Muscle of leg (tissue), 3 donors: ENCODE measurements at regions not wholly inside any gene's neighbourhood (a gene's known extent, or its start where the extent isn't known, plus 50 kb on each side); places are given as distances from the start of the nearest gene placed in this dataset.
"Not testable (repeated sequence)": the region's sequence is repeated elsewhere in the genome, so short reads cannot be mapped to it uniquely, and the experiment has no call there.

Experiments
- DNase-seq: peaks from one replicate; pipeline ENCODE4 v3.0.0; 2013
- H3K27ac ChIP-seq: one replicate; pipeline ENCODE4 v1.5.1; 2013; ENCODE audit warnings: mild to moderate bottlenecking, low read length, control low read depth
- H3K27me3 ChIP-seq: one replicate; pipeline ENCODE4 v1.6.1; 2013; ENCODE audit warnings: low read length; ENCODE audit not compliant: control insufficient read depth, insufficient read depth
- H3K36me3 ChIP-seq: one replicate; pipeline ENCODE4 v1.6.1; 2013; ENCODE audit warnings: low read length; ENCODE audit not compliant: control insufficient read depth, insufficient read depth
- H3K4me1 ChIP-seq: one replicate; pipeline ENCODE4 v1.6.1; 2013; ENCODE audit warnings: low read length; ENCODE audit not compliant: control insufficient read depth, insufficient read depth
- H3K4me3 ChIP-seq: one replicate; pipeline ENCODE4 v1.5.1; 2013; ENCODE audit warnings: low read length, control low read depth
- H3K9me3 ChIP-seq: replicated peaks from 2 replicates; pipeline ENCODE4 v1.6.1; 2013; ENCODE audit warnings: low read depth, low read length; ENCODE audit not compliant: control insufficient read depth
- WGBS: methylation state at CpG from one replicate; pipeline ENCODE4 v1.1.5; 2013; ENCODE audit warnings: missing lambda C conversion rate; ENCODE audit not compliant: insufficient coverage; 5-methylcytosine and 5-hydroxymethylcytosine counted together

DNA sequence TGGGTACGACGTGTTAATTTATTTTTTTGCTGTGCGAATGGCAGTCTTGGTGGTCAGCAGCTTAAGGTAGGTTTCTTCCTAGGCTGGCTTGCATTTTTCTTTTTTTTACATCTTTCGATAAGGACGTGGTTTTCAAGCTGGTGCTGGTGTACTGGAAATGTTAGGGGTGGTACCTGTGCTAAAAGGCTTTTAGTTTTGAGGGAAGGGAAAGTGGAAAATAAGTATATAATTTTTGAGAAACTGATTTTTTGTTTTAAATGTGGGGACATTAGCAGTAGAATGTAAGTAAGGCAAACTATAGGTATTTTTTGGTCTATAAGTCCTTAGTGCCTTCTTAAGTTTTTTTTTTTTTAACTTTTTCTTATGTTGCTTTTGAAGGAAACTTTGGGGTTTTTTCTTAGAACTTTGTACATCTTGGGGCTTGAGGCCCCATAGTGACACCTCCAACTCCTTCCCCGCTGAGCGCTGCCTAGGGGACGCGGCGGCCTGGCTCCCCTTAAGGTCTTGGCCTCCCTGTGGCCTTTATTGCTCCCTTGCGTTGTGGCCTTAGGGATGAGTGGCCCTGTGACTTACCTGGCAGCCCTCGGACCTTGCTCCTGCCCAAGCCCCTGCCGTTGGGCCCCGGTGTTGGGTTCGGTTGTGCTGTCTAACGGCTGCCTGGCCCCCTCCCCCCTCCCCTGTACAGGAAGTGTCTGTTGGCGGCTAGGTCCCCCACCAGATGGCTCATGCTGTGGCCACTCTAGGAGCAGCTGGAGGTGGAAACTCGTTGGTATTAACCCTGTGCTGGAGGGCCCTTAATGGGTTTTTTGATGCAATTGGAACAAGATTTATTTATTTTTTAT lies 88.0 kb upstream of the RPRML start:
- Histone ChIP-seq H3K4me1 (peaks cover 5% of the 10 kb centered on the region), H3K4me3 (peak overlapping the region; percentile 75), H3K27me3 (no peaks in the 10 kb centered on the region), H3K9me3 (no peaks in the 10 kb centered on the region), H3K36me3 (peaks cover 3% of the 10 kb centered on the region), H3K27ac (peak overlapping the region; percentile 76)
- peak; percentile 96 for DNase-seq
- WGBS = 8% methylated on average over 10 of the region's 18 CpGs

DNA sequence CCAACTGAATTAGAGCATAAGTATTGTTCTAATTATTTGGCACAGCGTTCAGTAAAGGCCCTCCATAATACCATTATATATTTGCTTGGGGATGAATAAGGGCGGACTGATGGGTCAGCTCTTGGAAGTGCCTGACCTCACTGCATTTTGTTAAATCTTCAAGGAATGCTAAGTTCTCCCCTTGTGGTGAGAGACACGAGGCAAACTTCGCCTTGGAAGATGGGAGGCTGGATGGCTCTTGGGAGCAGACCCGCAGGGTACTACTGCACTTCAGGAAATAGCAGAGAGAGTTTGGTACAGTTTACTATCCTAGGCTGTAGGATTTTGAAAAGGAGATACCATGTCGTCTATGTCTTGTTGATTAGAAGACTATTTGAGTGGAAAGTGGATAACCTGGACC lies 87.0 kb upstream of the RPRML start:
- Histone ChIP-seq H3K4me3 (no peak overlapping the region), H3K36me3 (peaks cover 6% of the 10 kb centered on the region), H3K27me3 (no peaks in the 10 kb centered on the region), H3K27ac (no peak overlapping the region), H3K9me3 (no peaks in the 10 kb centered on the region), H3K4me1 (peaks cover 5% of the 10 kb centered on the region)
- no peak for DNase-seq
- WGBS = 48% methylated on average over 4 of the region's 6 CpGs

DNA sequence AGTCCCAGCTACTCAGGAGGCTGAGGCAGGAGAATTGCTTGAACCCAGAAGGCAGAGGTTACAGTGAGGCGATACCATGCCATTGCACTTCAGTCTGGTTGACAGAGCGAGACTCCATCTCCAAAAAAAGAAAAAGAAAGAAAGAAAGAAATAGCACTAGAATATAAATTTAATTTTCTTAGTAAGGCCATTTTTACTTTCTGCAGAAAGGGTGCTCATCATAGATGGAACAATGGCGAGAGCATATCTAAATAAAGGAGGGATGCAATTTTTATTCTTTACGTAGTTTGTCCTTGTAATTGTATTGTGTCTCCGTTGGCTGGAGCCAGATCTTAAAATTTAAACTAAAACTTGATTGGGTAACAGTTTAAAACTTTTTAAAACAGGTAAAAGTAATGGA lies 85.6 kb upstream of the RPRML start:
- Histone ChIP-seq H3K9me3 (no peaks in the 10 kb centered on the region), H3K4me1 (peaks cover 5% of the 10 kb centered on the region), H3K27me3 (no peaks in the 10 kb centered on the region), H3K27ac (no peak overlapping the region), H3K36me3 (peaks cover 6% of the 10 kb centered on the region), H3K4me3 (no peak overlapping the region)
- DNase-seq = no peak
- no CpG with 5 or more reads among the region's 5 CpGs for WGBS

DNA sequence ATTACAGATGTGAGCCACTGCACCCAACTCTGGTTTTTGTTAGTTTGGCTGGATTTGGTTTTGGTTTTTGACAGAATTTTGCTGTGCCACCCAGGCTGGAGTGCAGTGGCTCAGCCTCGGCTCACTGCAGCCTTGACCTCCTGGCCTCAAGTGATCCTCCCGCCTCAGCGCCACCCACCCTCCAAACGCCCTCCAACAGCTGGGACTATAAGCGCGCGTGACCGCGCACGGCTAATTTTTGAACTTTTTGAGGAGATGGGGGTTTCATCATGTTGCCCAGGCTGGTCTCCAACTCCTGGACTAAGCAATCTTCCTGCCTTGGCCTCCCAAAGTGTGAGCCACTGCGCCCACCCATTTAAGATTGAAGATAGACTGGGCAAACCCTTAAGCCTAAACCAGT lies 84.4 kb upstream of the RPRML start:
- no peak overlapping the region for H3K27ac ChIP-seq
- H3K4me1 ChIP-seq = peaks cover 2% of the 10 kb centered on the region
- H3K27me3 ChIP-seq = no peaks in the 10 kb centered on the region
- no peak overlapping the region for H3K4me3 ChIP-seq
- H3K36me3 ChIP-seq = peaks cover 6% of the 10 kb centered on the region
- H3K9me3 ChIP-seq = no peaks in the 10 kb centered on the region
- no peak for DNase-seq
- no CpG with 5 or more reads among the region's 11 CpGs for WGBS

DNA sequence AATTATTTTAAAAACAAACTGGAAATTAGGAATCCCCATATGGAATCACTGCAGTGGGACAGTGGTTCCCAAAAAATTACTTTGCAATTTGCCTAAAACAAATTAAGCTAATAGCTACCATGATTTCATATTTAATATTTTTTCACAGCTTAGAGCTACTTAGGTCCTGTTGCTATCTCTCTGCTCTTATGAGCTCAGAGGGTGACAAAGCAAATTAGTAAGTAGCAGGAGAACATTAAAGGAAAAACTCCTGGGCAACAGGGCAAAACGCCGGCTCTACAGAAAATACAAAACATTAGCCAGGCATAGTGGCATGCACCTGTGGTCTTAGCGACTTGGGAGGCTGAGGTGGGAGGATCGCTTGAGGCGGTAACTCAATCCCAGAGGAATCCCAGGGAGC lies 83.8 kb upstream of the RPRML start:
- H3K27me3 ChIP-seq, H3K9me3 ChIP-seq, DNase-seq, H3K36me3 ChIP-seq, H3K27ac ChIP-seq, H3K4me1 ChIP-seq, H3K4me3 ChIP-seq: not testable (repeated sequence)
- 90% methylated on average over 5 of the region's 5 CpGs for WGBS

DNA sequence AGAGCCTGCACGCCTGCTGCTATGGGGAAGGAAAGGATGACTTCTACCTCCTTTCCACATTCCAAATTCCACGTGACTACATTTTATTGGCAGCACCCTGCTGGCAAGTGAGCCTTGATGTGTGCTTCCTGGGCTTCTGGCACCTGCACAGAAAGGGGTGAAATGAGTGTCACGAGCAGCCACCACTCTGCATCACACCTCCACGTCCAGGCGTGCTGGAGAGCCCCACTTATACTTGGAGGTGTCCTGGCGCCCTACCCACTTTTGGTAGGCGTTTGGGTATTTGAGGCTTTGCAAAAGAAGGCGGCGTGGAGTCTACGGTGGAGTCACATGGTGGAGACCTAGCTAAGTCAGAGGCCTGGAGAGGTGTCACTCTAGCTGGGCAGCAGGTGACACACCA lies 81.0 kb upstream of the RPRML start:
- DNase-seq, H3K4me1 ChIP-seq, H3K9me3 ChIP-seq, H3K27me3 ChIP-seq, H3K4me3 ChIP-seq, H3K27ac ChIP-seq: not testable (repeated sequence)
- peaks cover 11% of the 10 kb centered on the region for H3K36me3 ChIP-seq
- 92% methylated on average over 5 of the region's 10 CpGs for WGBS

DNA sequence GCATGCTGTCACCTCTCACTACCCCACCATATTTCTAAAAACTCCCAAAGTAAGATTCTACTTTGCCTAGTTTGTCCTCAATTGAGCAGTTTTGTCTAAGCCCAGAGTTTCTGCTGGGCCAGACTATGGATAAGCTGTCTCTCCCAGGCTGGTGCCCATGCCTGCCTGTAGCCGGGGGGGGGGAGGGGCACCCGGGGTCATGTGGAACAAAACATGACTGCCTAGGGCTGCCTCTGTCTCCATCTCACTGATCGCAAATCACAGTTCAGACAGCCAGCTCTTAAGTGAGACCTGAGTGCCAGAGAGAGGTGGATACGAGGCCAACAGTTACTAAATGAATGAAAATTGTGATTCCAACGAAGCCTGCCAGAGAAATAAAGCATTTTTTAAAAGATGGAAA lies 78.8 kb upstream of the RPRML start:
- WGBS = 71% methylated on average over 5 of the region's 5 CpGs
- Histone ChIP-seq H3K27ac (no peak overlapping the region), H3K4me1 (no peaks in the 10 kb centered on the region), H3K27me3 (no peaks in the 10 kb centered on the region), H3K36me3 (peaks cover 17% of the 10 kb centered on the region), H3K4me3 (no peak overlapping the region), H3K9me3 (no peaks in the 10 kb centered on the region)
- no peak for DNase-seq

DNA sequence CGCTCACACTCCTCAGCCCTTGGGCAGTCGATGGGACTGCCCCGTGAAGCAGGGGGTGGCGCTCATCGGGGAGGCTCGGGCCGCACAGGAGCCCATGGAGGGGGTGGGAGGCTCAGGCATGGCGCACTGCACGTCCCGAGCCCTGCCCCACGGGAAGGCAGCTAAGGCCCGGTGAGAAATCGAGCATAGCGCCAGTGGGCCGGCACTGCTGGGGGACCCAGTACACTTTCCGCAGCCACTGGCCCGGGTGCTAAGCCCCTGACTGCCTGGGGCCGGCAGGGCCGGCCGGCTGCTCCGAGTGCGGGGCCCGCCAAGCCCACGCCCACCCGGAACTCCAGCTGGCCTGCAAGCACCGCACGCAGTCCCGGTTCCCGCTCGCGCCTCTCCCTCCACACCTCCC lies 78.2 kb upstream of the RPRML start:
- not testable (repeated sequence) for H3K27me3 ChIP-seq, DNase-seq, H3K4me1 ChIP-seq, H3K9me3 ChIP-seq, H3K27ac ChIP-seq, H3K4me3 ChIP-seq
- peaks cover 17% of the 10 kb centered on the region for H3K36me3 ChIP-seq
- WGBS = 96% methylated on average over 28 of the region's 31 CpGs

DNA sequence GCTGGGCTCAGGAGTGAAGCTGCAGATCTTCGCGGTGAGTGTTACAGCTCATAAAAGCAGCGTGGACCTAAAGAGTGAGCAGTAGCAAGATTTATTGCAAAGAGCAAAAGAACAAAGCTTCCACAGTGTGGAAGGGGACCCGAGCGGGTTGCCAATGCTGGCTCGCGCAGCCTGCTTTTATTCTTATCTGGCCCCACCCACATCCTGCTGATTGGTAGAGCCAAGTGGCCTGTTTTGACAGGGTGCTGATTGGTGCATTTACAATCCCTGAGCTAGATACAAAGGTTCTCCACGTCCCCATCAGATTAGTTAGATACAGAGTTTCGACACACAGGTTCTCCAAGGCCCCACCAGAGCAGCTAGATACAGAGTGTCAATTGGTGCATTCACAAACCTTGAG lies 77.6 kb upstream of the RPRML start:
- H3K4me3 ChIP-seq, H3K4me1 ChIP-seq, H3K27ac ChIP-seq, H3K27me3 ChIP-seq, DNase-seq, H3K9me3 ChIP-seq: not testable (repeated sequence)
- no CpG with 5 or more reads among the region's 9 CpGs for WGBS
- H3K36me3 ChIP-seq = peaks cover 17% of the 10 kb centered on the region
